ENCODE measurements at regions not wholly inside any gene's neighbourhood (a gene's known extent, or its start where the extent isn't known, plus 50 kb on each side); places are given as distances from the start of the nearest gene placed in this dataset.

DNA sequence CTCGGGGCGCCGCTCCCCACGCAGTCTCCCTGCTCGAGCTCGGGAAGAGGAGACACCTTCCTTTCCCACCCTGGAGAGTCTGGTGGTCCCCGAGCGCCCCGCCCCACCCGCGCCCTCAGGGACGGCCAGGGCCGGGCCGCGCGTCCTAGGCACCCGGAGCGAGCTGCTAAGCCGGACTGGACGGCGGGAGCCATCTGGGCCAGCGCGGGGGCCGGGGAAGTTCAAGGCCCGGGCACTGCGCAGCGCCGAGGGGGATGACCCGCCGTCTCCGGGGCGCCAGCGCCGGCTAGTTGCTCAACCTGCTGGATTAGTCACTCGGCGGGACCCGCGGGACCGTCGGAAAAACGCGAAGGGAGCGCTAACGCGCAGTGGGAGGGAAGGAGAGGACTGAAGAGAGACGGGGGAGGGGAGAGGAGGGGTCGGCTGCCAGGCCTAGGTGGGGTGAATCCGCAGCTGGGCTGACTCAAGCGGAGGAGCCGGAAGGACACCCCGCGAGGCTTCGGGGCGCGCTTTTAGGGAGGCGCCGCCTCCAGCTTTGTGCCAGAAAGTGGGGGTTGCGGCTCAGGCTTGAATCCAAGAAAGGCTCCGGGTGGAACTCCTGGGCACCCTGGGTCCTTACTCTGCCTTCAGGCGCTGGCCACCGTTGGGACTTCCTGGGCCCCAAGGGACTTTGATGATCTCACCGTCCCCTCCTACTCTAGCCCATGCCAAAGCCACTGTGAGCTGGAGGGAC is 75.7 kb upstream of the FOXP4 start:
- Histone ChIP-seq H3K79me2 (ENCODE audit: control insufficient read depth, low read length) (no peaks in the 10 kb centered on the region), H3F3A (ENCODE audit: control insufficient read depth, insufficient read depth) (no peaks in the 10 kb centered on the region), H4K20me1 (ENCODE audit: control insufficient read depth, insufficient read depth, low read depth, low read length) (no peaks in the 10 kb centered on the region), H3K27me3 (ENCODE audit: control insufficient read depth, low read length) (peaks cover 71% of the 10 kb centered on the region), H3K27ac (ENCODE audit: low read depth, low read length) (no peak overlapping the region), H3K4me2 (ENCODE audit: low read length) (no peak overlapping the region), H3K36me3 (ENCODE audit: control insufficient read depth, low read length) (no peaks in the 10 kb centered on the region), H3K4me1 (ENCODE audit: control insufficient read depth, low read length) (no peaks in the 10 kb centered on the region), H3K9me3 (ENCODE audit: control insufficient read depth, insufficient read depth, low read length) (no peaks in the 10 kb centered on the region), H3K9me2 (replicated peaks; ENCODE audit: control insufficient read depth, low read length) (no peaks in the 10 kb centered on the region), H3K4me3 (ENCODE audit: low read length) (no peak overlapping the region)
- TF ChIP-seq, protein P1, sequence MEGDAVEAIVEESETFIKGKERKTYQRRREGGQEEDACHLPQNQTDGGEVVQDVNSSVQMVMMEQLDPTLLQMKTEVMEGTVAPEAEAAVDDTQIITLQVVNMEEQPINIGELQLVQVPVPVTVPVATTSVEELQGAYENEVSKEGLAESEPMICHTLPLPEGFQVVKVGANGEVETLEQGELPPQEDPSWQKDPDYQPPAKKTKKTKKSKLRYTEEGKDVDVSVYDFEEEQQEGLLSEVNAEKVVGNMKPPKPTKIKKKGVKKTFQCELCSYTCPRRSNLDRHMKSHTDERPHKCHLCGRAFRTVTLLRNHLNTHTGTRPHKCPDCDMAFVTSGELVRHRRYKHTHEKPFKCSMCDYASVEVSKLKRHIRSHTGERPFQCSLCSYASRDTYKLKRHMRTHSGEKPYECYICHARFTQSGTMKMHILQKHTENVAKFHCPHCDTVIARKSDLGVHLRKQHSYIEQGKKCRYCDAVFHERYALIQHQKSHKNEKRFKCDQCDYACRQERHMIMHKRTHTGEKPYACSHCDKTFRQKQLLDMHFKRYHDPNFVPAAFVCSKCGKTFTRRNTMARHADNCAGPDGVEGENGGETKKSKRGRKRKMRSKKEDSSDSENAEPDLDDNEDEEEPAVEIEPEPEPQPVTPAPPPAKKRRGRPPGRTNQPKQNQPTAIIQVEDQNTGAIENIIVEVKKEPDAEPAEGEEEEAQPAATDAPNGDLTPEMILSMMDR (IDR thresholded peaks at IDR 0.05; ENCODE audit: low read depth, low read length, poor library complexity, severe bottlenecking): no peak
- no peak for TF ChIP-seq EZH2phosphoT487 (IDR thresholded peaks at IDR 0.05; ENCODE audit: borderline replicate concordance, low read length)

DNA sequence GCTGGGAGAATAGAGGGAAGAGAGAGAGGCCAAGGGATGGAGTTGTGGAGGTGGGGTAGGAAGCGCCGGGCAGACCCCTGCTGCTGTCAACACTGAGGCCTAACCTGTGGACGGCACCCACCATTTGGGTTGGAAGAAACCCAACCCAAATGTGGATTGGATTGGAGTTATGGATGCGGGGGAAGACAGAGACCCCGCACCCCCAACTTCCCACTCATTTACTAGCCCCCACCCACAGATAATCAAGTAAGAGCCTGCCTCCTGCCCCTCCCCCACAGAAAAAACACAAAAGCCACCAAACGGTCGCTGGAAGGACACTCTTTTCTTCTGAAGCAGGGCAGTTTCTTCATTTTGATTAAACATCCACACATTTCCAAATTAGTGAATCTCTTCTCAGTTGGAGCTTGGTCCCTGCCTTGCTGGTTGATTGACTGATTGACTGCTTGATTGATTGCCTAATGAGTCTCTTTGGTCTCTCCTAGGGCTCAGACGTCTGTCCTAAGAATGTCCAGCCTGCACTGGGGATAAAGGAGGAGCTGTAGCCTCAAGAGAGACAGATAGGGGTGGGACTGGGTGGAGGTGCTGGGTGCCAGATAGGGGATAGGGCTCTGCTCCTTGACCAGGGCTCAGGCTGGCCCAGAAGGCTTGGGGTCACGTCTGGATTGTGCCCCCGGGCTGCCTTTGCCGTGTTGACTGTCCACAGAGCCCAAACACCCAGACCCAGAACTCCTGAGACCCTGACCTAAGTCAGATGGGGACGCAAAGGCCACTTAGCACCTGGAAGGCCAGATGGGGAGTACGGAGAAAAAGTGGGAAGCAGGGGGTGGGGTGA is 74.9 kb upstream of the FOXP4 start:
- H3K27ac ChIP-seq (ENCODE audit: low read depth, low read length): no peak overlapping the region
- no peaks in the 10 kb centered on the region for H3K4me1 ChIP-seq (ENCODE audit: control insufficient read depth, low read length)
- H3K9me2 ChIP-seq (replicated peaks; ENCODE audit: control insufficient read depth, low read length): no peaks in the 10 kb centered on the region
- H3K79me2 ChIP-seq (ENCODE audit: control insufficient read depth, low read length): no peaks in the 10 kb centered on the region
- H4K20me1 ChIP-seq (ENCODE audit: control insufficient read depth, insufficient read depth, low read depth, low read length): no peaks in the 10 kb centered on the region
- H3K4me3 ChIP-seq (ENCODE audit: low read length): no peak overlapping the region
- H3K27me3 ChIP-seq (ENCODE audit: control insufficient read depth, low read length): peaks cover 73% of the 10 kb centered on the region
- no peaks in the 10 kb centered on the region for H3F3A ChIP-seq (ENCODE audit: control insufficient read depth, insufficient read depth)
- H3K4me2 ChIP-seq (ENCODE audit: low read length): no peak overlapping the region
- TF ChIP-seq, protein P1 (IDR thresholded peaks at IDR 0.05; ENCODE audit: low read depth, low read length, poor library complexity, severe bottlenecking): no peak
- TF ChIP-seq EZH2phosphoT487 (IDR thresholded peaks at IDR 0.05; ENCODE audit: borderline replicate concordance, low read length): no peak
- H3K36me3 ChIP-seq (ENCODE audit: control insufficient read depth, low read length): no peaks in the 10 kb centered on the region
- H3K9me3 ChIP-seq (ENCODE audit: control insufficient read depth, insufficient read depth, low read length): no peaks in the 10 kb centered on the region

DNA sequence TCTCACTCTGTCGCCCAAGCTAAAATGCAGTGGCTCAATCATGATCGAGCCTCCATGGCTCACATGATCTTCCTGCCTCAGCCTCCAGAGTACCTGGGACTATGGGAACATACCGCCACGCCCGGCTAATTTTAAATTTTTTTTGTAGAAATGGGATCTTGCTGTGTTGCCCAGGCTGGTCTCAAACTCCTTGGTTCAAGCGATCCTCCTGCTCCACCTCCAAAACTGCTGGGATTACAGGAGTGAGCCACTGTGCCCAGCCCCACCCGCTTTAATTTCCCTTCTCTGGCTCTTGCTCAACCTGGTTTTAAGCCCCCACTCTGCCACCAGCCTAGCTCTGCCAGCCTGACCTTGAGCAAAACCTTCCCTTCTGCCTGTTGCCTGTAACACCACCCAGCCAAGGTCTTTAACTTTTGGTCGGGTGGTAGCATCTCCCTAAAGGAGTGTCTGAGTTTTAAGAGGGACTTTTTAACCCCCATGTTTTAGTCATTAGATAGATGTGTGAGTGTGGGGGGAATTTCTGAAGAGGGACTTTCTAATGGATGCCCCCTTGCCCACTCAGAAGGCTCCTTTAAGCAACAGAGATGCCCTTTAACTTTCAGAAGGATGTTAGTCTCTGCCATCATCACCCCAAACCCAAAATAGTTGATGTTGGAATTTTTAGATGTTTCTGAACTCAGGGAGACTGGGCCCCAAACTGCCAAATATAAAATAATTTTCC is 71.8 kb upstream of the FOXP4 start:
- Histone ChIP-seq H3K4me3 (ENCODE audit: low read length) (no peak overlapping the region), H3K27ac (ENCODE audit: low read depth, low read length) (no peak overlapping the region), H3K27me3 (ENCODE audit: control insufficient read depth, low read length) (peaks cover 51% of the 10 kb centered on the region), H3K9me3 (ENCODE audit: control insufficient read depth, insufficient read depth, low read length) (no peaks in the 10 kb centered on the region), H3K79me2 (ENCODE audit: control insufficient read depth, low read length) (no peaks in the 10 kb centered on the region), H3F3A (ENCODE audit: control insufficient read depth, insufficient read depth) (no peaks in the 10 kb centered on the region), H3K4me1 (ENCODE audit: control insufficient read depth, low read length) (no peaks in the 10 kb centered on the region), H4K20me1 (ENCODE audit: control insufficient read depth, insufficient read depth, low read depth, low read length) (no peaks in the 10 kb centered on the region), H3K36me3 (ENCODE audit: control insufficient read depth, low read length) (no peaks in the 10 kb centered on the region), H3K4me2 (ENCODE audit: low read length) (no peak overlapping the region), H3K9me2 (replicated peaks; ENCODE audit: control insufficient read depth, low read length) (no peaks in the 10 kb centered on the region)
- TF ChIP-seq EZH2phosphoT487 (IDR thresholded peaks at IDR 0.05; ENCODE audit: borderline replicate concordance, low read length): no peak
- TF ChIP-seq, protein P1 (IDR thresholded peaks at IDR 0.05; ENCODE audit: low read depth, low read length, poor library complexity, severe bottlenecking): no peak

Data from DOHH2 (cell line).